Daoy (cell line): ENCODE measurements at regions not wholly inside any gene's neighbourhood (a gene's known extent, or its start where the extent isn't known, plus 50 kb on each side); places are given as distances from the start of the nearest gene placed in this dataset.

Experiments used
- DNase-seq: peaks from one replicate; pipeline ENCODE4 v3.0.0-alpha.2; 2015; ENCODE audit warnings: low read depth

GRCh38 chr16:86089991-86090390, 191.0 kb downstream of the IRF8 start:
- DNase-seq, result no peak

- DNase-seq, result no peak
These were observed 191.7 kb downstream of the IRF8 start for GRCh38 chr16:86090461-86091170.

- no peak for DNase-seq
These were observed 193.0 kb downstream of the IRF8 start for GRCh38 chr16:86091976-86092375.

- DNase-seq, result no peak
These were observed 193.9 kb downstream of the IRF8 start for GRCh38 chr16:86092586-86093480.

- no peak for DNase-seq
These were observed 195.1 kb downstream of the IRF8 start for GRCh38 chr16:86093801-86094750.

- DNase-seq, result no peak
These were observed 196.3 kb downstream of the IRF8 start for GRCh38 chr16:86095131-86095752.

- DNase-seq, result no peak
These were observed 197.0 kb downstream of the IRF8 start for GRCh38 chr16:86095906-86096485.

GRCh38 chr16:86096850-86097249, 197.9 kb downstream of the IRF8 start:
- DNase-seq, result no peak

GRCh38 chr16:86099326-86099725, 200.4 kb downstream of the IRF8 start:
- DNase-seq, result no peak

- no peak for DNase-seq
These were observed 201.5 kb downstream of the IRF8 start for GRCh38 chr16:86100205-86101136.

- no peak for DNase-seq
These were observed 202.4 kb downstream of the IRF8 start for GRCh38 chr16:86101137-86101896.

GRCh38 chr16:86101897-86102157, 202.9 kb downstream of the IRF8 start:
- no peak for DNase-seq

- DNase-seq, result no peak
These were observed 204.4 kb downstream of the IRF8 start for GRCh38 chr16:86103320-86103719.

GRCh38 chr16:86104537-86105048, 205.6 kb downstream of the IRF8 start:
- DNase-seq, result no peak

- no peak for DNase-seq
These were observed 208.4 kb downstream of the IRF8 start for GRCh38 chr16:86107215-86107825.

- no peak for DNase-seq
These were observed 209.1 kb downstream of the IRF8 start for GRCh38 chr16:86108062-86108461.

GRCh38 chr16:86110134-86110533, 211.2 kb downstream of the IRF8 start:
- DNase-seq, result no peak

- DNase-seq, result no peak
These were observed 211.8 kb downstream of the IRF8 start for GRCh38 chr16:86110726-86111125.

GRCh38 chr16:86112178-86112577, 213.2 kb downstream of the IRF8 start:
- no peak for DNase-seq
